Nephron progenitor cell (in vitro differentiated cells): ENCODE measurements at regions not wholly inside any gene's neighbourhood (a gene's known extent, or its start where the extent isn't known, plus 50 kb on each side); places are given as distances from the start of the nearest gene placed in this dataset.
A peak's percentile ranks its signal among the peaks of the same experiment; 100 is the strongest.

Source experiments
- DNase-seq: peaks from one replicate; pipeline ENCODE4 v3.0.0; 2021
- H3K27ac Mint-ChIP-seq: 2 replicates; pipeline ENCODE4 v1.8.0; 2021; ENCODE audit warnings: mild to moderate bottlenecking, moderate library complexity, mixed read lengths
- H3K27me3 Mint-ChIP-seq: 2 replicates; pipeline ENCODE4 v1.8.0; 2021; ENCODE audit warnings: mild to moderate bottlenecking, low read depth, mixed read lengths; ENCODE audit not compliant: poor library complexity
- H3K36me3 Mint-ChIP-seq: 2 replicates; pipeline ENCODE4 v1.8.0; 2021; ENCODE audit warnings: low read depth, mixed read lengths
- H3K4me1 Mint-ChIP-seq: 2 replicates; pipeline ENCODE4 v1.8.0; 2021; ENCODE audit warnings: mixed read lengths
- H3K4me3 Mint-ChIP-seq: 2 replicates; pipeline ENCODE4 v1.8.0; 2021; ENCODE audit warnings: mild to moderate bottlenecking, moderate library complexity, mixed read lengths
- H3K9me3 Mint-ChIP-seq: 2 replicates; pipeline ENCODE4 v1.8.0; 2021; ENCODE audit warnings: mild to moderate bottlenecking, moderate library complexity, mixed read lengths
- TF ChIP-seq, protein P1 (sequence below): fragments of 200-600 bp; sonication (generic); IDR thresholded peaks from 2 replicates; pipeline ENCODE4 v1.5.0; 2021; ENCODE audit warnings: antibody characterized with exemption

DNA sequence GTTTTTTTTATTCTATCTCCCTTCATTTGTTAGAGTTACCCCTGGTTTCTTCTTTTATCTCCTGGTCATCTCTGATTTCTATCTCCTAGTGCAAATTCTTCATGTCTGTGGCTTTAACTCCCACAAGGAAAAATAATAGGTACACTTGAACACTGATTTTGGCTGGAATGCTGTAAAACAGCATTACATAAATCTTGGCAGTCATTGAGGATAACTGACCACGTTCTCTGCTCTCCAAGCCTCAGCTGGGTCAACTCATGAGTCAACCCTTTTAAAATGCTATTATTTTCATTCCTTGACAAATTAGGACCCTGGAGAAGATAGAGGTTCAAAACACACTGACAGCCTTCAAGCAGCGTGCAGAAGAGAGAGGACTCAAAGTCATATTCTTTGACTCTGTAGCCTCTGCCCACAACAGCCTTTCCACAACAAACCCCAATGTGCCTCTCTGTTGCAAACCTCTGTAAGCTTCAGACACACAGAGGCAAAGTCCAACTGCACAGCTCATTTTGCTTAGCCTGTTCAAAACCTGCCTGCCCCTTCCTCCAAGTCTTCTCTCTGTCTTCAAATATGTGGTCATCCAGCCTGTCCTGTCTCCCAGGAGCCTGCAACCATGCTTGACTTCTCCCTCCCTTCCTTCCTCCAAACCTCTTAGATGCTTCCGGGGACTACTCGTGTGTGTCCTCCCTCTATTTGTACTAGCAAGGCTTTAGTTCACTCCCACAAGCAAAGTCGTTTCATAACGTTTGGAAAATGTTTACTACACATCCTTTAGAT is 398.4 kb downstream of the MED10 start:
- H3K9me3 Mint-ChIP-seq: no peaks in the 10 kb centered on the region
- H3K4me1 Mint-ChIP-seq: peaks cover 31% of the 10 kb centered on the region
- H3K27me3 Mint-ChIP-seq: peaks cover 7% of the 10 kb centered on the region
- DNase-seq: no peak
- TF ChIP-seq, protein P1, sequence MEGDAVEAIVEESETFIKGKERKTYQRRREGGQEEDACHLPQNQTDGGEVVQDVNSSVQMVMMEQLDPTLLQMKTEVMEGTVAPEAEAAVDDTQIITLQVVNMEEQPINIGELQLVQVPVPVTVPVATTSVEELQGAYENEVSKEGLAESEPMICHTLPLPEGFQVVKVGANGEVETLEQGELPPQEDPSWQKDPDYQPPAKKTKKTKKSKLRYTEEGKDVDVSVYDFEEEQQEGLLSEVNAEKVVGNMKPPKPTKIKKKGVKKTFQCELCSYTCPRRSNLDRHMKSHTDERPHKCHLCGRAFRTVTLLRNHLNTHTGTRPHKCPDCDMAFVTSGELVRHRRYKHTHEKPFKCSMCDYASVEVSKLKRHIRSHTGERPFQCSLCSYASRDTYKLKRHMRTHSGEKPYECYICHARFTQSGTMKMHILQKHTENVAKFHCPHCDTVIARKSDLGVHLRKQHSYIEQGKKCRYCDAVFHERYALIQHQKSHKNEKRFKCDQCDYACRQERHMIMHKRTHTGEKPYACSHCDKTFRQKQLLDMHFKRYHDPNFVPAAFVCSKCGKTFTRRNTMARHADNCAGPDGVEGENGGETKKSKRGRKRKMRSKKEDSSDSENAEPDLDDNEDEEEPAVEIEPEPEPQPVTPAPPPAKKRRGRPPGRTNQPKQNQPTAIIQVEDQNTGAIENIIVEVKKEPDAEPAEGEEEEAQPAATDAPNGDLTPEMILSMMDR: no peak
- H3K4me3 Mint-ChIP-seq: peak overlapping the region; percentile 51
- no peaks in the 10 kb centered on the region for H3K36me3 Mint-ChIP-seq
- peak overlapping the region; percentile 67 for H3K27ac Mint-ChIP-seq

DNA sequence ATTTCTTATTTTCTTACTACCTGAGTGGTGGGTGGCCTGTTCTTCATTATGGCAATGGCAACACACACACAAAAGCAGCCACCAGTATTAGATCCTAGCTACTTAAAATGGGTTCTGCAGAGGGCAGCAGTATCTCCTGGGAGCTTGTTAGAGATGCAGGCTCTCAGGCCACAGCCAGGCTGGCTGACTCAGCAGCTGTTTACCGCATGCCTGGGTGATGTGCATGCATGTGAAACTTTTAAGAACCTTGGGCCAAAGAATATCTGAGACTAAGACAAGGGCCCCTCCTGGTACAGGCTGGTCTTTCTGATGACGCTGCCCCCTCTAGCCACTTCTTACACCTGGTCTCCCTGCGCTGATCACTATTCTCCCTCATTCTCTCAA is 399.0 kb downstream of the MED10 start:
- peak overlapping the region; percentile 4 for H3K4me3 Mint-ChIP-seq
- H3K27me3 Mint-ChIP-seq: peaks cover 7% of the 10 kb centered on the region
- no peak for DNase-seq
- peaks cover 31% of the 10 kb centered on the region for H3K4me1 Mint-ChIP-seq
- no peaks in the 10 kb centered on the region for H3K36me3 Mint-ChIP-seq
- no peak overlapping the region for H3K27ac Mint-ChIP-seq
- no peaks in the 10 kb centered on the region for H3K9me3 Mint-ChIP-seq
- TF ChIP-seq, protein P1: no peak

DNA sequence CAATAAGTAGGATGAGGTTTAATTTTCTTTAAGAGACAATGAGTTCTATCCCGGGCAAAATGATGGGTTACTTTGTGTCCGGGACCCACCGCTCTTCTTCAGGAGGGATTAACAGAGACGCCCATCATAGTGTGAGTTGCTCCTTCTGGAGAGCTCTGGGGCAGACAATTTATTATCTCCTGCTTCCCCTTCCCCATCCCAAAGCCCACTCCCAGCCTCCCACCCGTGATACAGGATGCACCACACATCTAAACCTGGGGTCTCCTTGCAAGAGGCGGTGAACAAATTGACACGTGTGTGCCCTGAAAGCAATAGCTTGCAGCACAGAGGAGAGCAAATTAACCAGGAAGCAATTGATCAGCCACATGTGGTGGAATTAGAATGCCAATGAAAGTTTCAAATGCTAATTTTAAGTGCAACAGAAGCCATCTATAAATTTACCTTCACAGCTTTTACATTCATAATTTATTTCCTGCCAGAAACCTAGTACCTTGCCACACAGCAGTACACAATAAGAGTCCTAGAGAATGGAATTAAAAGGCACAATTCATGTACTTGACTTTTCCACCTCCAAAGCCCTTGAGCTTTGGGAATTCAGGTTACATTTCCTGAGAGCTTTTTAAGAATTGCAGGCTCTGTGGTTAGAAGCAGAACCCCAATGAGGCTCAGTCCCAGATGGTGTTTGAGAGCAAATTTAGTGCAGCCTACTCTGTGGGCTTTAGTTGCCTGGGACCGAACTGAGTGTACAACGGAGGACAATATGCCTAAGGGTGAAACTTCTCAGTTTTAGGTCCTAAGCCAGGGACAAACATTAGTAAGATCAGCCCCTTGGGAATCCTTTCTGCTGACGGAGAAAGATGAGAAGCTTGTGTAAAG is 399.6 kb downstream of the MED10 start:
- no peaks in the 10 kb centered on the region for H3K9me3 Mint-ChIP-seq
- peaks cover 31% of the 10 kb centered on the region for H3K4me1 Mint-ChIP-seq
- peaks cover 7% of the 10 kb centered on the region for H3K27me3 Mint-ChIP-seq
- H3K27ac Mint-ChIP-seq: peak overlapping the region; percentile 95
- no peak for DNase-seq
- TF ChIP-seq, protein P1: no peak
- no peaks in the 10 kb centered on the region for H3K36me3 Mint-ChIP-seq
- no peak overlapping the region for H3K4me3 Mint-ChIP-seq

DNA sequence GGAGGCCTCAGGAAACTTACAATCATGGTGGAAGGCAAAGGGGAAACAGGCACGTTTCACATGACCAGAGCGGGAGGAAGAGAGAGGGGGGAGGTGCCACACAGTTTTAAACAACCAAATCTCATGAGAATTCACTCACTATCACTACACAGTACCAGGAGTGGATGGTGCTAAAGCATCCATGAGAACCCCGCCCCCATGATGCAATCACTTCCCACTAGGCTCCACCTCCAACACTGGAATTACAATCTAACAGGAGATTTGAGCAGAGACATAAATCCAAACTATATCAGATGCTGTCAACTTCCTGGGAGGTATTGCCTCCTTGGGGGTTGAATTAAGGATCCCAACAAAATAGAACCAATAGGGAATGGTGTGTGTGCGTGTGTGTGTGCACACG is 407.1 kb downstream of the MED10 start:
- Mint-ChIP-seq H3K27me3 (peaks cover 9% of the 10 kb centered on the region), H3K36me3 (no peaks in the 10 kb centered on the region), H3K27ac (no peak overlapping the region), H3K4me3 (no peak overlapping the region), H3K4me1 (no peaks in the 10 kb centered on the region), H3K9me3 (no peaks in the 10 kb centered on the region)
- TF ChIP-seq, protein P1: no peak
- DNase-seq: no peak

DNA sequence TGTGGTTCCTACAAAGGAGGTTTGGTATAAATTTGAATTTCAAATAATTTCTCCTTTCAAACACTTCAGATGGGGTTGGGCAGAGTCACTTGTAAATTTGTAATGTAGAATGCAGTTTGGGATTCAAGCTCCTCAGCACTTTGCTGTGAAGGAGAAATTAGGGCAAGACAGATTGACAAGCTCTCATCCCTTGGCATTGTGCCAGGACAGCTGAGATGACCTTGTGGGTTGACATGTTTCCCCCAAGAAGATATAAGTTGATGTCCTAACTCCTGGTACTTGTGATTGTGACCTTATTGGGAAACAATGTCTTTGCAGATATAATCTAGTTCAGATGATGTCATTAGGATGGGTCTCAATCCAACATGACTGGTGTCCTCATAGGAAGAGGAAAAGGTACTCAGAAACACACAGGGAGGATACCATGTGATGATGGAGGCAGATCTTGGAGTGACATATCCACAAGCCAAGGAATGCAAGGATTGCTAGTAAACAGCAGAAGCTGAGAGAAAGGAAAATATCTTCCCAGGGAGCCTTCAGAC is 408.3 kb downstream of the MED10 start:
- Mint-ChIP-seq H3K9me3 (peaks cover 6% of the 10 kb centered on the region), H3K27me3 (peaks cover 7% of the 10 kb centered on the region), H3K36me3 (no peaks in the 10 kb centered on the region), H3K27ac (no peak overlapping the region), H3K4me1 (no peaks in the 10 kb centered on the region), H3K4me3 (no peak overlapping the region)
- TF ChIP-seq, protein P1: no peak
- no peak for DNase-seq
